GM21529 (cell line): ENCODE measurements at regions not wholly inside any gene's neighbourhood (a gene's known extent, or its start where the extent isn't known, plus 50 kb on each side); places are given as distances from the start of the nearest gene placed in this dataset.
"Not testable (repeated sequence)": the region's sequence is repeated elsewhere in the genome, so short reads cannot be mapped to it uniquely, and the experiment has no call there.

Source experiments
- ATAC-seq: cut with Tn5 transposase; IDR thresholded peaks from one replicate; pipeline ENCODE4 v1.9.1; 2021; ENCODE audit not compliant: unreplicated experiment

DNA sequence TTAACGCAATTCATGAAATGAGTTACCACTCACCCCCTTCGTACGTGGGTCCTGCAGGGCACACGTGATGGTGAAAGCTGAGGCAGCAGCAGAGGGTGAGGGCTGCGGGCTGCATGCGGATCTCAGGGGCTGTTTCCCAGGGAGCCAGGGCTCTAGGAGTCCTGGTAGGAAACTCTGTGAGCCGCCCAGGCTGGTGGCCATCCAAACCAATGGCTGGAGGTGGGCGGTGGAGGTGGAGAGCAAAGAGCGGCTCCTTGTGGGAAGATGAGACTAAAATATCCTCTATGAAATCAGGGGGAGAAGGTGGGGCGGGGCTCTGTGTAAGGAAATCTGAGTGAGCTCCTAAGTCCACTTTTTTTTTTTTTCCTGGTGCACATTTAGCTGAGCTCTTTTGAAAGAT lies 120.1 kb upstream of the SLC1A4 start:
- no peak for ATAC-seq

DNA sequence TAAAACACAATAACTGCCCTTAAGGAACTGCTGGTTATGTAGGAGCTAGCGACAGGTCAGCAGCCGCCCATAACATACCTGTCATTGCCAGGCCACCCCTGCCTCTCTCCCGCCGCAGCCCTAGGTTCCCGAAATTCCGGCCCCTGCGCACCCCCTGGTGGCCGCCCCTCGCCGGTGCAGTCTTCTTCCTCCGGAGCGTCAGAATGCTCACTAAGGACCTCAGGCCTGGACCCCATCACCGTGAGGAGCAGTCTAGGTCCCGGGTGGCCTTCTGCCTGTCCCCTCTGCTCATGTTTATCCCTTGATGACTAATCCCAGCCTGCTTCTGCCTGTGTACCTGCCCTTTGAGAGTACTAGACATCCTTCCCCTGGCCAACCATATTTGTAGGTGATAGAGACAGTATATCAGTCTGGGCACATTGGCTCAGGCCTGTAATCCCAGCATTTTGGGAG lies 115.7 kb upstream of the SLC1A4 start:
- peak; percentile 91 for ATAC-seq

DNA sequence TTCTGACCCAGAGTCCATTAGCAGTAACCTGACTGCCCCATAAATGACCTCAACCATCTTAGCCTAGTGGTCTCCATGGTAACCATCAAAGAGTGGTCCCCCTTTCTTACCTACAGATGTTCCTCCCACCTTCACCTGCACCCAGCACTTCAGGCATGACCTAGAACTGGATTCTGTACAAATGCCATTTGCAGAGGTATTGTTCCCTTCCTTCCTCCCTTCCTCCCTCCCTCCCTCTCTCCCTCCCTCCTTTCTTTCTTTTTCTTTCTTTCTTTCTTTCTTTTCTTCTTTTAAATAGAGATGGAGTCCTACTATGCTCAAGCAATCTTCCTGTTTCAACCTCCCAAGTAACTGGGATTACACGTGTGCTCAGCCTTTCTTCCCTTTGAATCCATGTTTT lies 114.6 kb upstream of the SLC1A4 start:
- no peak for ATAC-seq

DNA sequence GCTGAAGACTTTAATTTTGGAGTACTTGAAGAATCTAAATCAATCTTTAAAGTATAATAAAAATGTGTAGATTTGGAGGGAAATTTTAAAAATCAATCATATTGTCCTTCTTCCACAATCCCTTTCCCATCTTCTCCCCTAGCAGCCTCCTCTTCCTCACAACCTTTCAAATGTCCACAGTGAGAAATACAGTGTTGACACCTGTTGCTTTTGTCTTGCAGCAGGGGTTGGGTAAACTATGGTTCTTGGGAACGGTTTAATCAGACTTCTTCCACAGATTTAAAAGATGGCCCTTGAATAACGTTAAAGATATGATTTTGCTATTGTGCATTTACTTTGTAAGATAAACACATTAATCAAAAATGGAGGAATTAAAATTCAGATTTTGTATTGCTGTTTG lies 113.8 kb upstream of the SLC1A4 start:
- no peak for ATAC-seq

DNA sequence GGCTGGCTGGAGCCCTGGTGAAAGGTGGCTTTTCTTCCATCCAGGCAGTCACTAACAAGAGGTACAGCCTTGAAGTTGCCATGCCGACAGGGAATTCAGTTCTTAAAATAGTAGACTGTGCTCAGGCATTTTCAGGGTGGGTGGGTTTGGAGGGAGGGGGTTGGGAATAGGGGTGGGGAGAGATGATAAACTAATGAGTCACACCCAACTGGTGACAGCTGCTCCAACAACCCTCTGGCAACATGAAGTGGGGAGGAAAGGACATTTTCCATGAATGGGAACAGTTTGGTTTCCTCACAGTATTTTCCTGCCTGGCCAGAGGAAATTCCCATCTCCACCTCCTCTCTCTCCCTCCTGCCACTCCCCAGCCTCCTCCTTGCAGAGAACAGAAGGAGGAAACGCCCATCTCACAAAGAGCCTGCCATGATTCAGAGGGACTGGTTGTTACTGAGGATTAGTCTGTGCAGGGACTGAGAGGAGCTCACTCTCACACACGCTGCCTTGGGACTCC lies 113.0 kb upstream of the SLC1A4 start:
- no peak for ATAC-seq

DNA sequence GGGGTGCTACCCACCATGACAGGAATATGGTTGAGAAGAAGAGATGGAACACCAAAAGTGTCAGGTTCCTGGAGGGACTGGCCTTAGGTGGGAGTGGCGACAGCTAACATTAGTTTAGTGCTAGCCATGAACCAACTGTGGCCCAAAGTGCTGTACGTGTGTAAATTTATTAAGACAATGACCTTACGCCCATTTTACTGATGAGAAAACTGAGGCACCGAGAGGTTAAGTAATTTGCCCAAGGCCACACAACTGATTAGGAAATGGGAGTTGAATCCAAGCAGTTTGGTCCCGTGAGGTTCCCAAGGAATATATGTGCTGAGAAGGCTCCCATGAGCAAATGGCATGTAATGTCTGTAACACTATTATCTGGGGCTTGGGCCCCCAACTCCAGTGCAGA lies 109.5 kb upstream of the SLC1A4 start:
- ATAC-seq: no peak

DNA sequence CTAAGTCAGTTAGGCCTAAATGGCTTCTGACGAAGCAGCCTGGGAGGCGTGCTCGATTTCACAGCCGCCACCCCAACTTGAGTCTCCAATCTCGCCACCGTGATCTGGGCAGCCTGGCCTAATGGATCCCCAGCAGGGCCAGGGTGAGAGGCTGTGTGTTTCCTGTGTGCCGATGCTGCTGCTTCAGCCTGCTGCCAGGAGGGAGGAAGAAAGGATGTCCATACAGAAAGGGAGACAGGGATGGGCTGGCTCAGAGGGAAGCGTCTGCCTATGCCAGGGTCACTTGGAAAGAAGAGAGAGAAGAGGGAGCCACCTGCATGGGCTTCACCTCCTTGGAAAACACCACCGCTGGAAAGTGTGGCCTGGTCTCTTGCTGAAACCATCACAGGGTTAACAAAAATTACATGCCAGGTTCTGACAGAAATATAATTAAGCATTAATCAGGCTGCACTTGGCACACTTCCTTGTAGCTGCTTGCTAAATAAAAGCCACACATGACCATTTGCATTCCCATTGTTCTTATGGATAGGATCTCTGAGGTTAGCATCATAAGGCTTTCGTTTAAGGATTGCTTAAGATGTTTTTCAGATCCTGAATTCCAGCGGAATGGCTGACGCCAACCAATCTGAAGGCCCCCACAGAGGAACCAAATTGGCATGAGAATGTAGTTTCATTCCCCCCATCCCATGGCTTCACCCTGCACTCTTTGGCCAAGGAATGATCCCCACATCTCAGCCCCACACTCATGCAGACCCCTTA lies 108.8 kb upstream of the SLC1A4 start:
- ATAC-seq: no peak

DNA sequence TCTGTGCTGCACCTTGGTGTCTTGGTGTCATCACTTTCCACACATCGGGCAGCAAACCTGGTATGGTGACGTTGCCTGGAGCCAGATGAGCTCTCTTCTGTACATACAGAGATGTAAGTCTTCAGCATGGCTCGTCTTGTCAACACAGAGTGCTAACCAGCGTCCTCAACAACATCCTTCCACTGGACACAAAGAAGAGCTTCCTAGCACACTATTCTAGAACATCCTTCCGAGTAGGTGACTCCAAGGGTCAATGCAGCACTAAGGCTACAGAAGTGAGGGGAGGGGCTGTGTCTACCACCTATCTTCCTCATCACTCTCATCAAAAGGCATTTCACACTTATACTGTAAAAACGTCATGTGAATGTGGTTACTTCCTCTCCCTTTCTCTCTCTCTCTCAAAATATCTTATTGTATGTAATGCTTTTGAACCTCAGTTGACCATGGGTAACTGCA lies 108.1 kb upstream of the SLC1A4 start:
- no peak for ATAC-seq

DNA sequence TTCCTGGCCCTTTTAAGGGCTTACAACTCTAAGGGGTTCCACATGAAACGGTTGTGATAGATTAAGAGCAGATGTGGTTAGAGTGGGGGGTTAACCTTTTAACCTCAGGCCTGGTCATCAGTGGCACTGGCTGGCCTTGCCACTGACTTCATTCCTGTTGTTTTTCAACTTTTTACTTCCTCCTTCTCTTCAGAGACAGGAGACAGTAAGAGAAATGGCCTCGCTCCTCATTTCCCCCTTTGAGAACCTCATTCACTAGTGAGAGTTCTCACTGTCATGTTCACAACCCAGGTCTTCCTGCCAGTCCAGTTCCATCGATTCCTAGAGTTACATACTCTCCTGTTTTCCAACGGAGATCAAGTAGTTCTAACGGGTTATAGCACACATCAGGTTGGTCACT lies 101.6 kb upstream of the SLC1A4 start:
- no peak for ATAC-seq

- no peak for ATAC-seq
These were observed 100.4 kb upstream of the SLC1A4 start for GRCh38 chr2:64888591-64889309.

GRCh38 chr2:64889803-64890202 lies 99.4 kb upstream of the SLC1A4 start:
- ATAC-seq: no peak

GRCh38 chr2:64896572-64896971 lies 92.6 kb upstream of the SLC1A4 start:
- ATAC-seq: not testable (repeated sequence)

DNA sequence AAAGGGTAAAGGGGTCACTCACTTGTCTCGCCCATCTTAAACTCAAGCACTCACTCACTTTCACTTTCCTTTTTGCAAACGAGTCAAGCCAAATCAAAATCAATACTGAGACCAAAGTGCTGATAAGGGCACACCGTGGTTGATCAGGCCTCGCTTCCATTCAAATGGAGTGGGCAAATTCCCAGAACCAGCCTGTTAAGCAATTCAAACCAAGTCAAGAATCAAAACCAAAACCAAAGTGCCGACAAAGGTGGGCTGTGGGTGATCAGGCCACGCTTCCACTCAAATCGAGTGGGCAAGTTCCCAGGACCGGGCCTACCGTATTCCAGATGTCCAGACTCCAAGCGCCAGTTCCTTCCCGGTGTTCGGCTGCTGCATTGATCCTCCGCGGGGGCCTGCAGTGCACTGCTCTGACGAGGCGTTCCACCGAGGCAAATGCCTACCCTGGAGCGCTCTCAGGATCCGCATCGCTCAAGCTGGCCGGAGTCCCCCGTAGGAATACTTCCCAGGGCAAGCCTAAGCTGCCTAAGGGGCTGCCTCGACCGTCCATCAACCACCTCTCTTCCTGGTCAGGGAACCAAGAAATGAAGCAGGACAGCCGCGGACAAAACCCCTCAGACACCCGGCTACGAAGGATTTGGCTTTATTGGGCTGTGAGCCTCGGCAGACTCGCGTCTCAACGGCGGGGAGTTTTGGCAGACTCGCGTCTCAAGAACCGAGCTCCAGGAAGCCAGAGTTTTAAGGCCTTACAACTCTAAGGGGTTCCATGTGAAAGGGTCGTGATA lies 89.9 kb upstream of the SLC1A4 start:
- ATAC-seq: no peak

DNA sequence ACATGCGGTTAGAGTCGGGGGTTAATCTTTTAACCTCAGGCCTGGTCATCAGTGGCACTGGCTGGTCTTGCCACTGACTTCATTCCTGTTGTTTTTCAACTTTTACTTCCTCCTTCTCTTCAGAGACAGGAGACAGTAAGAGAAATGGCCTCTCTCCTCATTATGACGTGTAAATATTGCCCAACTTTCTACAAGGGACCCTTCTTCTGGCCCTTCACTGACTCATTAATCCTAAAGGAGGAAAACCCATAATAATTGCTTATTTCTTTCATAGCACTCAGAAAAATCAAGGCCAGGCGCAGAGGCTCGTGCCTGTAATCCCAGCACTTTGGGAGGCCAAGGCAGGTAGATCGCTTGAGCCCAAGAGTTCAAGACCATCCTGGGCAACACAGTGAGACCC lies 89.3 kb upstream of the SLC1A4 start:
- not testable (repeated sequence) for ATAC-seq

GRCh38 chr2:64904413-64905329 lies 84.5 kb upstream of the SLC1A4 start:
- no peak for ATAC-seq

- ATAC-seq: no peak
These were observed 83.7 kb upstream of the SLC1A4 start for GRCh38 chr2:64905338-64906024.

GRCh38 chr2:64906853-64907536 lies 82.2 kb upstream of the SLC1A4 start:
- no peak for ATAC-seq

GRCh38 chr2:64908406-64908805 lies 80.8 kb upstream of the SLC1A4 start:
- ATAC-seq: no peak

DNA sequence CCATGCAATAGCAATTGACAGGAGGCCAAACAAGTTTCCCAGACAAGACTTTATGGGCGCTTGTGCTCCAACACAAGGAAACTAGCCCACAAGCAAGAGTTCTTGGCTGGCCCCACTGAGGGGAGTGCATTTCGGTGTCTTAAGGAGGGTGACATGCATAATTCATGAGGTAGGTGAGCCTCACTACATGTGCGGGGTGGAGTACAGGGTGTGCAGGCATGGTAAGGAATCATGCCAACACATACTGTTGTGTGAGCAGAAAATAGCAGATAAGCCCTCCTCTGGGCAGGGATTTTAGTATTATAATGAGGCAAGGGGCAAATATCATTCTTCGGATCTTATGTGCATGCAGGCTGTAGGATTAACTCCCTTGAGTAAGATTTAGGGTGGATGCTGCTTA lies 78.7 kb upstream of the SLC1A4 start:
- ATAC-seq: no peak
